Activated CD8-positive, alpha-beta memory T cell treated with anti-CD3 and anti-CD28 coated beads for 4 hours (primary cell): ENCODE measurements at regions not wholly inside any gene's neighbourhood (a gene's known extent, or its start where the extent isn't known, plus 50 kb on each side); places are given as distances from the start of the nearest gene placed in this dataset.

ENCODE experiments used
- DNase-seq, 2 donors: peaks; one replicate each; pipeline ENCODE4 v3.0.0-alpha.2; 2020; ENCODE audit warnings: low read depth in 2 of 2

- no peak for DNase-seq
Measured at GRCh38 chr16:79298894-79299799, 301.4 kb downstream of the MAF start.

- DNase-seq: no peak
Measured at GRCh38 chr16:79298476-79298875, 302.1 kb downstream of the MAF start.

- DNase-seq: no peak
Measured at GRCh38 chr16:79297805-79298204, 302.7 kb downstream of the MAF start.

- DNase-seq: no peak
Measured at GRCh38 chr16:79297296-79297695, 303.2 kb downstream of the MAF start.

GRCh38 chr16:79296491-79296890 lies 304.0 kb downstream of the MAF start:
- no peak for DNase-seq

- DNase-seq: no peak
Measured at GRCh38 chr16:79295746-79296145, 304.8 kb downstream of the MAF start.

- no peak for DNase-seq
Measured at GRCh38 chr16:79295162-79295561, 305.4 kb downstream of the MAF start.

- no peak for DNase-seq
Measured at GRCh38 chr16:79294568-79294967, 306.0 kb downstream of the MAF start.

- no peak for DNase-seq
Measured at GRCh38 chr16:79293836-79294460, 306.6 kb downstream of the MAF start.

- DNase-seq: no peak
Measured at GRCh38 chr16:79288066-79288465, 312.5 kb downstream of the MAF start.

- no peak for DNase-seq
Measured at GRCh38 chr16:79287424-79287917, 313.1 kb downstream of the MAF start.

GRCh38 chr16:79286646-79287423 lies 313.7 kb downstream of the MAF start:
- DNase-seq: no peak

- no peak for DNase-seq
Measured at GRCh38 chr16:79284766-79285165, 315.8 kb downstream of the MAF start.

GRCh38 chr16:79283578-79283977 lies 317.0 kb downstream of the MAF start:
- no peak for DNase-seq

GRCh38 chr16:79282806-79283205 lies 317.7 kb downstream of the MAF start:
- no peak for DNase-seq

- DNase-seq: peak; percentile 17 to 24
Measured at GRCh38 chr16:79278506-79278905, 322.0 kb downstream of the MAF start.

GRCh38 chr16:79276501-79276900 lies 324.0 kb downstream of the MAF start:
- DNase-seq: no peak

GRCh38 chr16:79274264-79274663 lies 326.3 kb downstream of the MAF start:
- no peak for DNase-seq

GRCh38 chr16:79272141-79272577 lies 328.4 kb downstream of the MAF start:
- DNase-seq: peak in 1 of 2 donors; percentile 16

- DNase-seq: no peak
Measured at GRCh38 chr16:79271583-79271982, 329.0 kb downstream of the MAF start.

- no peak for DNase-seq
Measured at GRCh38 chr16:79270011-79270410, 330.5 kb downstream of the MAF start.

GRCh38 chr16:79269211-79269863 lies 331.2 kb downstream of the MAF start:
- no peak for DNase-seq
